PC-3 (cell line): ENCODE measurements at regions not wholly inside any gene's neighbourhood (a gene's known extent, or its start where the extent isn't known, plus 50 kb on each side); places are given as distances from the start of the nearest gene placed in this dataset.

Experiments
- EZH2 ChIP-seq: fragments of 300-600 bp; sonication (generic); IDR thresholded peaks from one replicate; pipeline ENCODE4 v1.6.1; 2017; ENCODE audit warnings: antibody characterized with exemption, mild to moderate bottlenecking, low read length; ENCODE audit not compliant: unreplicated experiment
- EZH2phosphoT487 ChIP-seq: fragments of 300-600 bp; sonication (generic); IDR thresholded peaks from 2 replicates; pipeline ENCODE4 v1.6.1; 2018; ENCODE audit warnings: mild to moderate bottlenecking, antibody characterized with exemption, low read length, borderline replicate concordance
- TF ChIP-seq, protein P1 (sequence below): fragments of 300-600 bp; sonication (generic); conservative IDR thresholded peaks from 2 replicates; pipeline ENCODE4 v1.5.1; 2017; ENCODE audit warnings: antibody characterized with exemption, low read depth, mild to moderate bottlenecking, low read length

DNA sequence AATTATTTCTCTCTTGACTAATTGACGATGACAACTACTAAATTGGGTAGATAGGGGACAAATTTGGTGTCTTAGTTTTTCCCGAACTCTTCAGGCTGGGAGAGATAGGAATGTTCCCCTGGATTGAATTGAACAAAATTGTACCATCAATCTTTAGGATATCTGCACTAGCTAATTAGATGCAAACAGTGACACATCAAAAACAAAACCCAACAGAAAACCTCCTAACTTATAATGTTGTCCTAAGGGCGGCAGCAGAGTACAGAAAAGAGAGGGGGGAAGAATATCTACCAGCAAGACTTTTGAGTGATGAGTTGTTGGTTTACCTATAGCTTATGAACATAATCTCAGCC, 342.9 kb downstream of the INSIG2 start:
- TF ChIP-seq, protein P1, sequence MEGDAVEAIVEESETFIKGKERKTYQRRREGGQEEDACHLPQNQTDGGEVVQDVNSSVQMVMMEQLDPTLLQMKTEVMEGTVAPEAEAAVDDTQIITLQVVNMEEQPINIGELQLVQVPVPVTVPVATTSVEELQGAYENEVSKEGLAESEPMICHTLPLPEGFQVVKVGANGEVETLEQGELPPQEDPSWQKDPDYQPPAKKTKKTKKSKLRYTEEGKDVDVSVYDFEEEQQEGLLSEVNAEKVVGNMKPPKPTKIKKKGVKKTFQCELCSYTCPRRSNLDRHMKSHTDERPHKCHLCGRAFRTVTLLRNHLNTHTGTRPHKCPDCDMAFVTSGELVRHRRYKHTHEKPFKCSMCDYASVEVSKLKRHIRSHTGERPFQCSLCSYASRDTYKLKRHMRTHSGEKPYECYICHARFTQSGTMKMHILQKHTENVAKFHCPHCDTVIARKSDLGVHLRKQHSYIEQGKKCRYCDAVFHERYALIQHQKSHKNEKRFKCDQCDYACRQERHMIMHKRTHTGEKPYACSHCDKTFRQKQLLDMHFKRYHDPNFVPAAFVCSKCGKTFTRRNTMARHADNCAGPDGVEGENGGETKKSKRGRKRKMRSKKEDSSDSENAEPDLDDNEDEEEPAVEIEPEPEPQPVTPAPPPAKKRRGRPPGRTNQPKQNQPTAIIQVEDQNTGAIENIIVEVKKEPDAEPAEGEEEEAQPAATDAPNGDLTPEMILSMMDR, result peak; percentile 50
- TF ChIP-seq EZH2phosphoT487 (no peak), EZH2 (no peak)
